Lung (tissue), 11 donors: ENCODE measurements at regions not wholly inside any gene's neighbourhood (a gene's known extent, or its start where the extent isn't known, plus 50 kb on each side); places are given as distances from the start of the nearest gene placed in this dataset.
A peak's percentile ranks its signal among the peaks of the same experiment; 100 is the strongest.

Experiments used
- ATAC-seq: fragments of 200-7000 bp; cut with Tn5 transposase; one replicate; pipeline ENCODE4 v1.9.1; 2020; ENCODE audit warnings: moderate number of reproducible peaks; ENCODE audit not compliant: insufficient read depth, low FRiP score
- DNase-seq, 3 donors: peaks; one replicate each; pipeline ENCODE4 v3.0.0-alpha.2; 2013 to 2017
- H3K27ac ChIP-seq, 2 donors: one replicate each; pipeline ENCODE4 v1.5.1; 2013; ENCODE audit warnings: mild to moderate bottlenecking in 2 of 2, moderate library complexity in 2 of 2, control low read depth in 1 of 2, inconsistent platforms in 1 of 2, low read depth in 1 of 2, low read length in 1 of 2
- H3K27me3 ChIP-seq, 3 donors: one replicate each; pipeline ENCODE4 v1.5.1; 2013; ENCODE audit warnings: low read length in 2 of 3; ENCODE audit not compliant: control insufficient read depth in 3 of 3, insufficient read depth in 3 of 3
- H3K36me3 ChIP-seq, 4 donors: one replicate each; pipeline ENCODE4 v1.5.1; 2013; ENCODE audit warnings: low read length in 4 of 4, mild to moderate bottlenecking in 1 of 4, moderate library complexity in 1 of 4; ENCODE audit not compliant: control insufficient read depth in 4 of 4, insufficient read depth in 4 of 4
- H3K4me1 ChIP-seq, 5 donors: one replicate each; pipeline ENCODE4 v1.5.1; 2013; ENCODE audit warnings: low read length in 5 of 5, mild to moderate bottlenecking in 2 of 5, moderate library complexity in 1 of 5; ENCODE audit not compliant: control insufficient read depth in 5 of 5, insufficient read depth in 5 of 5
- H3K4me3 ChIP-seq: one replicate; pipeline ENCODE4 v1.5.1; 2013; ENCODE audit warnings: mild to moderate bottlenecking, control low read depth, moderate library complexity
- H3K9ac ChIP-seq, 2 donors: one replicate each; pipeline ENCODE4 v1.5.1; 2013; ENCODE audit warnings: low read length in 2 of 2, control low read depth in 1 of 2; ENCODE audit not compliant: insufficient read depth in 1 of 2
- H3K9me3 ChIP-seq, 4 donors: one replicate each; pipeline ENCODE4 v1.5.1; 2013; ENCODE audit warnings: low read length in 3 of 4, mild to moderate bottlenecking in 1 of 4, moderate library complexity in 1 of 4; ENCODE audit not compliant: control insufficient read depth in 4 of 4, insufficient read depth in 3 of 4
- CTCF ChIP-seq: IDR thresholded peaks from 2 replicates; pipeline ENCODE4 v1.5.1; 2012; ENCODE audit warnings: mild to moderate bottlenecking; ENCODE audit errors: control extremely low read depth, extremely low read depth
- WGBS, 2 donors: extraction: QIAGEN DNeasy Blood & Tissue Kit; methylation state at CpG; one replicate each; pipeline ENCODE4 v1.1.7; 2013; 5-methylcytosine and 5-hydroxymethylcytosine counted together
- donor health status: control.
- donor health status: control.
- donor health status: Bipolar disorder and iron deficiency.
- donor health status: healthy.
- donor health status: DM: yes; HTN: yes; CAD: no.

GRCh38 chr3:65044401-65044800, 356.6 kb upstream of the ADAMTS9 start:
- TF ChIP-seq CTCF: no peak
- WGBS, 2 donors: 94 to 95% methylated on average over 6 of the region's 6 CpGs
- no peak overlapping the region for H3K9ac ChIP-seq
- DNase-seq (no peak), ATAC-seq (no peak)
- H3K4me3 ChIP-seq: no peak overlapping the region
- H3K36me3 ChIP-seq: no peaks in the 10 kb centered on the region
- H3K27ac ChIP-seq: no peak overlapping the region
- no peaks in the 10 kb centered on the region for H3K4me1 ChIP-seq
- no peaks in the 10 kb centered on the region for H3K27me3 ChIP-seq
- peaks cover 0 to 3% (median under 1%) of the 10 kb centered on the region in 4 donors for H3K9me3 ChIP-seq

GRCh38 chr3:65042675-65043074, 354.9 kb upstream of the ADAMTS9 start:
- no peak overlapping the region for H3K4me3 ChIP-seq
- 67 to 80% methylated on average over 3 of the region's 3 CpGs for WGBS, 2 donors

GRCh38 chr3:65039754-65040210, 352.0 kb upstream of the ADAMTS9 start:
- DNase-seq (no peak), ATAC-seq (peak; percentile 51)
- Histone ChIP-seq H3K4me1 (no peaks in the 10 kb centered on the region), H3K27ac (no peak overlapping the region), H3K4me3 (no peak overlapping the region), H3K9me3 (peaks cover 0 to 2% (median 0%) of the 10 kb centered on the region in 4 donors), H3K9ac (no peak overlapping the region), H3K36me3 (no peaks in the 10 kb centered on the region), H3K27me3 (no peaks in the 10 kb centered on the region)
- TF ChIP-seq CTCF: no peak
- WGBS, 2 donors: 92 to 93% methylated on average over 6 of the region's 6 CpGs

More at GRCh38 chr3:65042675-65043074, 354.9 kb upstream of the ADAMTS9 start:
- Histone ChIP-seq H3K4me1 (no peaks in the 10 kb centered on the region), H3K36me3 (no peaks in the 10 kb centered on the region), H3K9me3 (peaks cover 0 to 3% (median under 1%) of the 10 kb centered on the region in 4 donors), H3K27ac (no peak overlapping the region), H3K9ac (peak overlapping the region in 1 of 2 donors; percentile 13), H3K27me3 (no peaks in the 10 kb centered on the region)
- DNase-seq (no peak), ATAC-seq (no peak)
- no peak for TF ChIP-seq CTCF

DNA sequence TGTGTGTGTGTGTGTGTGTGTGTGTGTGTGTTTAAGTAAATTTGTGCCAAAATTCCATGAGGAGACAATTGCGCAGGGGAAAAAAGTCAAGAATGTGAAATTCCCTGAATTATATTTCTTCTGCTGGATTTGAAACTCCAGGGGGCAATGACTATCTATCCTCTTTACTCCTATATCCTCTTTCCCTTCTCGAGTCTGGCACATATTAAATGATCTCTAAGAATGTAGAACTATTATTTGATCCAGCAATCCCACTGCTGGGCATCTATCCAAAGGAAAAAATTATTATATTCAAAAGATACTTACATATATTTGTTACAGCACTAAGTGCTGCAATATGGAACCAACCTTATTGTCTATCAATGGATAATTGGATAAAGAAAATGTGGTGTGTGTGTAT, 350.1 kb upstream of the ADAMTS9 start:
- TF ChIP-seq CTCF: no peak
- Histone ChIP-seq H3K9me3 (peaks cover 0 to 2% (median 0%) of the 10 kb centered on the region in 4 donors), H3K4me3 (no peak overlapping the region), H3K27me3 (no peaks in the 10 kb centered on the region), H3K36me3 (no peaks in the 10 kb centered on the region), H3K4me1 (no peaks in the 10 kb centered on the region), H3K9ac (no peak overlapping the region), H3K27ac (no peak overlapping the region)
- ATAC-seq: no peak
- no peak for DNase-seq
- 80% methylated on average over 2 of the region's 2 CpGs for WGBS, 2 donors
